ENCODE measurements at regions not wholly inside any gene's neighbourhood (a gene's known extent, or its start where the extent isn't known, plus 50 kb on each side); places are given as distances from the start of the nearest gene placed in this dataset.

DNA sequence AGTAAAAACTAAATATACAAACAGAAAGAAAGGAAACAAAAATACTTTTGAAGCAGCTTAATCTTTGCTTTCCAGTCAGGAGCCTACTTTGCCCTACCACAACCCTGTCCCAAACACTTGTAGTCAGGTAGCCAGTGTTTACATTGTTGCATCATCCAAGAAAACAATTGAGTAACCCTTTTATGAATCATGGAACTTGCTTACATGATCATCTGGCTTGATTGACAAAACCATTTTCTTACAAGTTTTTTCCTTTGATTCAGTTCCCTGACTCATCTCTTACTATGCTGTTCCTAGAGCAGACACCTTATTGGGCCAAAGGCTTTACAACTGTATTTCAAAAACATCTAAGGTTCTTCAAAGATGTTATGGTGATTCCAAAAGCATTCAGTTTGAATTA lies 740.1 kb downstream of the KLHL13 start (continued):
- TF ChIP-seq KLF15 (CRISPR knock-in tag; IDR thresholded peaks at IDR 0.05; ENCODE audit: borderline replicate concordance) (no peak), ZBTB7A (CRISPR knock-in tag; IDR thresholded peaks at IDR 0.05) (no peak), ZNF567 (CRISPR knock-in tag; IDR thresholded peaks at IDR 0.05; ENCODE audit: borderline replicate concordance) (no peak), ZNF205 (CRISPR knock-in tag; IDR thresholded peaks at IDR 0.05) (no peak), THAP11 (CRISPR knock-in tag; IDR thresholded peaks at IDR 0.05) (0 out of 2 replicates have a peak, but pooled peaks have one; percentile 16), LRRFIP1 (CRISPR knock-in tag; conservative IDR thresholded peaks at IDR 0.05) (no peak), CEBPG (CRISPR knock-in tag; IDR thresholded peaks at IDR 0.05) (peak; percentile 85), ZBTB14 (CRISPR knock-in tag; IDR thresholded peaks at IDR 0.05) (no peak), ZNF501 (CRISPR knock-in tag; IDR thresholded peaks at IDR 0.05) (no peak), ZNF333 (CRISPR knock-in tag; IDR thresholded peaks at IDR 0.05; ENCODE audit: borderline replicate concordance) (no peak), LCORL (IDR thresholded peaks at IDR 0.05) (no peak), LCORL (CRISPR knock-in tag; IDR thresholded peaks at IDR 0.05) (no peak), HIVEP1 (CRISPR knock-in tag; IDR thresholded peaks at IDR 0.05) (no peak), ZNF337 (CRISPR knock-in tag; IDR thresholded peaks at IDR 0.05; ENCODE audit: borderline replicate concordance, low read depth) (no peak), MXI1 (IDR thresholded peaks at IDR 0.05; ENCODE audit: borderline replicate concordance, low read depth, low read length) (no peak), JDP2 (CRISPR knock-in tag; IDR thresholded peaks at IDR 0.05; ENCODE audit: borderline replicate concordance) (no peak), ZNF225 (CRISPR knock-in tag; IDR thresholded peaks at IDR 0.05) (no peak), TEAD2 (CRISPR knock-in tag; IDR thresholded peaks at IDR 0.05) (no peak), NFAT5 (CRISPR knock-in tag; IDR thresholded peaks at IDR 0.05) (no peak), ZNF33A (CRISPR knock-in tag; IDR thresholded peaks at IDR 0.05; ENCODE audit: borderline replicate concordance) (no peak), KDM6A (CRISPR knock-in tag; IDR thresholded peaks at IDR 0.05; ENCODE audit: low read depth) (no peak), ZKSCAN1 (IDR thresholded peaks at IDR 0.05; ENCODE audit: low read length) (no peak)
- TF ChIP-seq, protein P1, sequence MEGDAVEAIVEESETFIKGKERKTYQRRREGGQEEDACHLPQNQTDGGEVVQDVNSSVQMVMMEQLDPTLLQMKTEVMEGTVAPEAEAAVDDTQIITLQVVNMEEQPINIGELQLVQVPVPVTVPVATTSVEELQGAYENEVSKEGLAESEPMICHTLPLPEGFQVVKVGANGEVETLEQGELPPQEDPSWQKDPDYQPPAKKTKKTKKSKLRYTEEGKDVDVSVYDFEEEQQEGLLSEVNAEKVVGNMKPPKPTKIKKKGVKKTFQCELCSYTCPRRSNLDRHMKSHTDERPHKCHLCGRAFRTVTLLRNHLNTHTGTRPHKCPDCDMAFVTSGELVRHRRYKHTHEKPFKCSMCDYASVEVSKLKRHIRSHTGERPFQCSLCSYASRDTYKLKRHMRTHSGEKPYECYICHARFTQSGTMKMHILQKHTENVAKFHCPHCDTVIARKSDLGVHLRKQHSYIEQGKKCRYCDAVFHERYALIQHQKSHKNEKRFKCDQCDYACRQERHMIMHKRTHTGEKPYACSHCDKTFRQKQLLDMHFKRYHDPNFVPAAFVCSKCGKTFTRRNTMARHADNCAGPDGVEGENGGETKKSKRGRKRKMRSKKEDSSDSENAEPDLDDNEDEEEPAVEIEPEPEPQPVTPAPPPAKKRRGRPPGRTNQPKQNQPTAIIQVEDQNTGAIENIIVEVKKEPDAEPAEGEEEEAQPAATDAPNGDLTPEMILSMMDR (CRISPR knock-in tag; IDR thresholded peaks at IDR 0.05), result no peak

Measured in HepG2 (cell line).